ENCODE measurements at regions not wholly inside any gene's neighbourhood (a gene's known extent, or its start where the extent isn't known, plus 50 kb on each side); places are given as distances from the start of the nearest gene placed in this dataset.

- TF ChIP-seq POLR2A (IDR thresholded peaks at IDR 0.05; ENCODE audit: extremely low read depth, insufficient read length) (no peak), MYC (IDR thresholded peaks at IDR 0.05; ENCODE audit: low read depth, low read length) (no peak)
- TF ChIP-seq, protein P1, sequence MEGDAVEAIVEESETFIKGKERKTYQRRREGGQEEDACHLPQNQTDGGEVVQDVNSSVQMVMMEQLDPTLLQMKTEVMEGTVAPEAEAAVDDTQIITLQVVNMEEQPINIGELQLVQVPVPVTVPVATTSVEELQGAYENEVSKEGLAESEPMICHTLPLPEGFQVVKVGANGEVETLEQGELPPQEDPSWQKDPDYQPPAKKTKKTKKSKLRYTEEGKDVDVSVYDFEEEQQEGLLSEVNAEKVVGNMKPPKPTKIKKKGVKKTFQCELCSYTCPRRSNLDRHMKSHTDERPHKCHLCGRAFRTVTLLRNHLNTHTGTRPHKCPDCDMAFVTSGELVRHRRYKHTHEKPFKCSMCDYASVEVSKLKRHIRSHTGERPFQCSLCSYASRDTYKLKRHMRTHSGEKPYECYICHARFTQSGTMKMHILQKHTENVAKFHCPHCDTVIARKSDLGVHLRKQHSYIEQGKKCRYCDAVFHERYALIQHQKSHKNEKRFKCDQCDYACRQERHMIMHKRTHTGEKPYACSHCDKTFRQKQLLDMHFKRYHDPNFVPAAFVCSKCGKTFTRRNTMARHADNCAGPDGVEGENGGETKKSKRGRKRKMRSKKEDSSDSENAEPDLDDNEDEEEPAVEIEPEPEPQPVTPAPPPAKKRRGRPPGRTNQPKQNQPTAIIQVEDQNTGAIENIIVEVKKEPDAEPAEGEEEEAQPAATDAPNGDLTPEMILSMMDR (IDR thresholded peaks at IDR 0.05; ENCODE audit: low read depth, low read length) = no peak
These were observed 219.4 kb downstream of the MSX2 start for GRCh38 chr5:174943785-174944184.

Measured in NB4 (cell line).